HS-5 (cell line): ENCODE measurements at regions not wholly inside any gene's neighbourhood (a gene's known extent, or its start where the extent isn't known, plus 50 kb on each side); places are given as distances from the start of the nearest gene placed in this dataset.

Experiments
- DNase-seq: peaks from one replicate; pipeline ENCODE4 v3.0.0-alpha.2; 2012; ENCODE audit warnings: low read depth

DNA sequence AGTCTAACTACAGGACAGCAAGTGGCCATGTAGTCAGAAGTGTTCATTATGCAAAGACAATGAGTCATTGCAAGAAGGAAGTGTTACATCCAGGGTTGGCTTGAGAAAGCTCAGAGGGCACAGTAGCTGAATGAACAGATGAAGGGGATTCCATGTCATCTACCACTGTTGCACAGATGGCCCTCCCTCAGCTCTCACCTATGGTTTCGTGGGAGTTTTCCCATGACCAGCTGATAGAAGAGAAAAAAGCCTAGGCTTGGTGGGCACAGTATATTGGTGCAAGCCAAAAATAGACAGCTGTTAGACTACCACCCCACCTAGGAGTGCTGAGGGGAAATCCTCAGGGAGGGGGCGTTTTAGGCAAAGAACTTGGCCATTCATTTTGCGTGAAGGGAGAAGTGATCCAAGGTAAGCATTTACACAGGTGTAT, 217.0 kb downstream of the DMRT2 start:
- no peak for DNase-seq

- no peak for DNase-seq
These were observed 217.4 kb downstream of the DMRT2 start for GRCh38 chr9:1267581-1267980.

DNA sequence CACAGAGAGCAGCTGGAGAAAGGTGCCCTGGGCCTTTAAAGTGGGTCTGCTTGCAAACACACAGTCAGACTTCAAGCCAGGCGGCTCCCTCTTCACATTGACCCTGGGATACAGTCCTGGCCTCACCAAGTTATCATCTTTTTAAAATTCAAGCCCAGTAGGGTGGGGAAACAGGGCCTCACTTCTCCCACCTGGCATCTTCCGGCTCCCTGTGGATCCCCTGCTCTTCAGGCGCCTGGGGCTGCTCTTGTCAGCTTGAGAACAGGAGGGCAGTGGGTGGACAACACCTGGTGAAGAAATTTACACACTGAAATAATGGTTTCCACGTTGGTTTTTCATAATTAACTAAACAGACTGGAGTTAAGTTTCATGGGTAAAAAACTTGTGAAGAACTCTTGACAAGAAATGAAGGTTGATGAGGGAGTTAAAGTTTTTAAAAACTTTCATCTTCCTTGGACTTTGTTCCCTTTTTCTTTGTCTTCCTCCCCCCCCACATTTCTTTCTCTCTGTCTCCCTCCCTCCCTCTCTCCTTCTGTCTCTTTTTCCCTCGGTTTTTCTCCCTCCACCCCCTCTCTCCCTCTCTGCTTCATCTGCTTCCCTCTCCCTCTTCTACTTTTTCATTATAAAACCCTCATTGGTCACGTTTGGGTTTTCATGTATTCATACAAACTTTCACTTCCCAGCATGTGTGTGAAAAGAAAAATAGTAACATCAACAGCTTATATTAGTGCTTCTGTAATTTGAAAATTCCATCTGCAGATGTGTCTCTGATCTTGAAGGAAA, 219.6 kb downstream of the DMRT2 start:
- DNase-seq: no peak

DNA sequence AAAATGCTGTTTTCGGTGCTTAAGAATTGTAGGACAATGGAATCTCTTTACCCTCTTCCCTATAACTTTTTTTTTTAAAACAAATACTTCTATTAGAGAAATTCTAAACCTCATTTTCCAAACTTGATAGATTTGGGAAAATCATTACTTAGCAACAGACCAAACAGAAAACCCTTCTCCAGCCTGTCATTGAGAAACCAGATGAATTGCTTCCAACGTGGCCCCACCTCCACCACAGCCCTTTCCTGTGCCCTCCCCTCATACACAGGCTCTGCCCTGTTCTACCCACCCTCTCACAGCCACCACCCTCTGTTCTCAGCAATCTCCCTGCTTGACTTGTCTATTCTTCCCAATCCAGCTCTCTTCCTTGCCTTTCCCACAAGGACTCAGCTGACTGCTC, 221.2 kb downstream of the DMRT2 start:
- DNase-seq: no peak

GRCh38 chr9:1271786-1272185, 221.6 kb downstream of the DMRT2 start:
- DNase-seq: no peak

DNA sequence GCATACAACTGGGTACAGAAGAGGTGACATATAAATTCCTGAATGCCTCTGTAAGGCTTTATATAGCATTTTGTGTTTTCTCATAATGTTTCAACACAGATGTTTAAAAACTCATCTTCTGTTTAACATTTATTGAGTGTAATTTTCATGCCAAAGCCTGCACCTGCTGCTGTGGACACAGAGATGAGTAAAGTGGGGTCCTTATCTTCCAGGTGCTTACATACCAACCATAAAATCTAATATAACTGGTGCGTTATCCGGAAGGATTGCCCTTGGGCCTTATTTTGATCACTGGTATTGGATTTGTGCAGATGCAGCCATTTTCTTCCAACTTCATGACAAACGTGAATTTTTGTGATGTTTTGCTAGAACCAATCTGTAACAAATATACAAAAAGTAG, 222.3 kb downstream of the DMRT2 start:
- no peak for DNase-seq

- peak; percentile 26 for DNase-seq
These were observed 223.7 kb downstream of the DMRT2 start for GRCh38 chr9:1273859-1274258.

DNA sequence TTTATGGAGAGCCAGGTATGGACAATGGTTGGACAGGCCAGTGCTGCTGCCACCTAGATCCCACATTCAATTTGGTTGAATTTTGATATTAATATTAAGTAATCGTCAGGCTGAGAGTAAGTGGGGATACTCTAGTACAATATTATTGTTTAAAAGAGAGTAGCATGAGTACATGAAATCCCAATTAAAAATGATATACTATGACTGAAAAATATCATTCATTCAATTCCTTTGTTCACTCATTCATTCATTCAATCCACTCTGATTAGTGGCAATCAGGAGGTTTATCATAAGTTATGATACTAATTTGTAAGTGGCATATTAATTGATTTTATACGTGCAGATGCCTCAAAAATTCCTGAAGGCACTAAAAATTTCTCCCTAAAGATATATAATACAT, 224.2 kb downstream of the DMRT2 start:
- DNase-seq: no peak

- no peak for DNase-seq
These were observed 226.3 kb downstream of the DMRT2 start for GRCh38 chr9:1276474-1276873.

- DNase-seq: no peak
These were observed 234.6 kb downstream of the DMRT2 start for GRCh38 chr9:1284727-1285126.

DNA sequence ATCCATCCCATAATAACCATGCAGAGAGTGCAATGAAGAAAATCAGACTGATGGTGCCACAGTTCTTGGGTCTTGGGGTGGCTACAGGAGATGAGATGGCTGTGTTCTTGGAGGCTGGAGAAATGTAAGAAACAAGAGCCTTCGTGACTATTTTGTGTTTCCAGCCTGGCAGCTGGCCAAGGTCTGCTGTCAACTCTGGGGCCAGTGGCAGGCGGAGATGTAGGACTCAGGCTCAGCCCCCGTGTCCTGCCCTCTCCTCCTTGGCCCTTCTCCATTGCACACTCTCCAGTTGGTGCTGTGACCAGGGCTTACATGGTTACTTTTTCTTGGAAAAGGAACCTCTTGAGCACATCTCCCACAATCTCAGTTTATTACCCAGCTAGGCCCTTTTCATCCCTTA, 235.4 kb downstream of the DMRT2 start:
- DNase-seq: no peak

GRCh38 chr9:1292384-1292783, 242.2 kb downstream of the DMRT2 start:
- no peak for DNase-seq

DNA sequence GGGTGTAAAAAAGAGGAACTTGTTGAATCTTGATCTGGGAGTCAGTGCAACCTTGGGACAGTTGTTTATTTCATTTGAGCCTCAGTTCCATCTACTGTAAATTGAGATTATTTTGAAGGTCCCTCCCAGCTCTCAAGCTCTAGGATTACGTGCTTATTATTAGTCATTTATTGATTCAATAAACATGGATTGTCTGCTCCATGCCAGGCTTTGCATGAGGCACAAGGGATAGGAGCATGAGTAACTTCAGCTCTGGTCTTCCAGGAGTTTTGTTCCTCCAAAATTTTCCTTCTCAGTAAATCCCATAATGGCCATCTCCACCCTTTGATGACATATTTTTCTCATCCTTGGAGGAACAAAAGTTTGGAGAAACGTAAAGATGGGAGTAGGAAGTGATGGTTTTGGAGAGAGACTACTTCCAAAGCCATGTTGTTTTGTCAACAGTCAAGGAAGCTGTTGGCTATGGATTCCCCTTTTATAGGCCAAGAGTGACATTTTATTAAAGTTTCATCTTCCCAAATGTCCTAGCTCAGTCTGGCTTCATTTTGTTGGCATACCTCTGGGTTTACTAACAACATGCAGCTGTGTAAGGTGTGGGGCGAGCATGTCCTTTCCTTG, 244.6 kb downstream of the DMRT2 start:
- no peak for DNase-seq

DNA sequence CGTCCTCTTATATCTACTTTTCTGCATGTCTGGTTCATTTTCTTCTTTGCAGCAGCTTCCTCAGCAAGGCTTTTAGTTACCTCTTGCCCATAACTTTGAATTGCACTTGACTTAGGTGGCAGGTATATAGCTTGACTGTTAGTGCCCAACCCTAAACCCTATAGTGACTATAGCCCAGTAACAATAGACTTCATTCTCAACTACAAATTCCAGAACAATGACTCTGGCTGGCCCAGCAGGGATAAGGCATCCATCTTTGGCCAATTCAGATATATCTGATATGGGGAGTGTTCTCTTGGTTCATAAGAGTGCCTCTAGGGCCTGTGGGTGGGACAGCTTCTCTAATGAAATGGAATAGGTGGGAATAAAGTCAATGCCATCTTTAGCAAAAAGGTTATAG, 246.2 kb downstream of the DMRT2 start:
- DNase-seq: no peak

DNA sequence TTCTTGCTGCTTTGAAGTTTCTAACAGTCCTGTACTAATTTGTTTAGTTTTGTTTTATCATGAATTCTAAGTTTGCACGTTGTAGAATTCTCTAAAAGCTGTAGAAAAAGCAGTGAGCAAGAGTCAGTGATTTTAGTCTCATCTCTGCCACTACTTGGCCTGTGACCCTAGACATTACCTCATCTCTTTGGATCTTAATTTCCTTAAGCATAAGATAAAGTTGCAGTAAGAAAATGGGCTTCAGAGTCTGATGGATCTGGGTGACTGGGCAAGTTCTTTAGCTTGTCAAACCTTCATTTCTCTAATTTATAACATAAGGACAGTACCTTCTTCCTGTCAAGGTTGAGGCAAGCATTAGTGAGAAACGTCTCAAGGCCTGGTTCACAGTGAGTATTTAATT, 247.9 kb downstream of the DMRT2 start:
- DNase-seq: no peak

DNA sequence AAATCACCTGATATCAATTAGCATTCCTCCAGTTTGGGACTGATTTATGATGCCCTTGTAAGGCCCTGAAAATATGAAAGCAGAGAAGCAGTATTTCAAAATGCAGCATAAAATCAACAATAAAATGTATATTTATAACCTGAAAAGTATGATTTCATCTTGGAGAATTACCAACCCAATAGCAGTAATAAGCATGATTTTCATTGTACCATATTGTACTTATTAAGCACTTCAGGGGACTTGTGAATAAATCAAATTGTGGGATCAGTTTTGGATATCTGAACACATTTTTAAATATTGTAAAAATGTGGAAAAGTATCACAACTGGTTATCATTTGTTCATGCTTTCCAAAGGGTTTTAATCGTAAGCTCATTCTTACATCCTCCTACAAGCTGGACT, 250.8 kb downstream of the DMRT2 start:
- no peak for DNase-seq

GRCh38 chr9:1303932-1304331, 253.8 kb downstream of the DMRT2 start:
- DNase-seq: no peak

- no peak for DNase-seq
These were observed 261.4 kb downstream of the DMRT2 start for GRCh38 chr9:1311462-1312042.

GRCh38 chr9:1319436-1319835, 269.3 kb downstream of the DMRT2 start:
- no peak for DNase-seq

DNA sequence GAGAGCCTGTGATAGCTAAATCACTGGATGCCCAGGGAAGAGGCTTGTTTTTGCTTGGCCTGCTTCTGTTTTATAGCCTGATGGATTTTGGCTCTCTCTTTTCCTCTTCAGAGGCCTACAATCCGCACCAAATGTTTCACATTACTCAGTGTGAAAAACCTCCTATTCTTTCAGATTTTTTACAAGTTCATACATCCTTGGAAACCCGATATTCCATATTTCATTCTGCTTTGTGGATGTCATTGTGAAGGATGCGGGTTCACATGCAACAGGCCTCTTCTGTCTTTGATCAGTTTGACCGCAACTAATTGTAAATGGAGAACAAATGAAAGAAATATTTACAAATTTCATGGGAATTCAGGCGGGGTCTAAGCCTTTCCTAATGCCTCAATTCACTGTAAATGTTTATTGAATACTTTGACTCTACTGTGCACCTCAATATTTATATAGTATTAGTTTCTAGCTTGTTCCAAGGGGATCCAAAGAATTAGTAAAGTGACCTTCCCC, 269.9 kb downstream of the DMRT2 start:
- DNase-seq: no peak

DNA sequence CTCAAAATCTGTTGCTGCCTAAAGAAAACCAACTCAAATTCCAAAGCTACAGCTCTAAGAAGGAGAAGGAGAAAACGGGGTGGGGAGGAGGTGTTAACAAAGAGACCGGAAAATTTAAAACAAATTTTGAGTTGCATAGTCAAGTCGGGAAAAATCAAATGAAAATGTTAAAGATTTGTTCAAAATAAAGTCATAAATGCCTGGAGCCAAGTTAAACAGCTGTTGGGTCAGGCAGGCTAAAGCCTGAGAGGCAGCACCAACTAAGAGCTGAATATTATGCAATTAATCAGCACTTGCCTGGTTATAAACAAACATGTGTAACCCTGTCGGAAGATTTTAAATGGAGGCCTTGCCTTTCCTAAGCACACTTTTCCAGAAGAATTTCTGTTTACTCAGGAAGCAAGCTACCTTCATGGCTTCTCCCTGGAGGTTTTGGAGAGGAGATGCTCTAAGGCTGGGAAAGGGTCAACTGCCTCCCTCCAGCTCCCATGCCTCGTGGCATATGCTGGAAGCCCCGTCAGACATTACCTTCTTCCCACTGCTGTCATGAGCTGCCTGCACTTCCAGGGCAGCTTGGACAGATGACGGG, 270.5 kb downstream of the DMRT2 start:
- DNase-seq: no peak

DNA sequence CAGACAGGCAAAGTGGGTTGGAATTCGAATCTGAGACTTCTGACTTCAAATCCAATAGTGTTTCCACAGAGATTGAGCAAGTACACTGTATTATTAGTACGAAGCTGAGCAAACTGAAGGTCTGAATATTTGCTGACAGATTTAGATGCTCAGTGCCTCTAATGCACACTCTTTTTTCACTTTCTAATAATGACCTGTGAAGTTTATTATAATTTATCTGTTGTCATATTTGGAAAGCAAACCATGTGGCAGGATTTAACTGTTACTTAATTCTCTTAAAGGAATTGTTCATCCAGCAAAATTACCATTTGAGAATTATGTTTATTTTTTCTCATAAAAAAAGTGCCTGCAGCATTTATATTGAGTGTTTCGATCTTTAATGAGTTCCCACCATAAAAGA, 277.3 kb downstream of the DMRT2 start:
- DNase-seq: no peak

DNA sequence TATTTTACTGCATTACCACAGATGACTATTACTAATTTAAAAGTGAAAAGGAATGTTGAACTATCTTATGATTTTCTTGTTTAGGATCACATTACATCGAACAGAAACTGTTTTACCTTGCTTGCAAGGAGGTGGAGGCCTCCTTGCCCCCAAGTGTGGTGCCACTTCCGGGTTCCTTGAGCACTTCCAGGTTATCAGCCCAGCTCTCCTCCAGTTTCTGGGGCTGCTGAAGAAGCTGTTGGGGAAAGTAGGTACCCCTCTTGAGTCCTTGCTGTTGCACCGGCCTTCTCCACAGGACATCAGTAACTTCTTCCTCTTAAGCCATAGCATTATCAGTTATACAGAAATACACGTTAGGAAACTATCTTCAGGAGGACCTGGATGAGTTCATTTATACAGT, 278.2 kb downstream of the DMRT2 start:
- DNase-seq: no peak
